Activated CD4-positive, alpha-beta T cell treated with anti-CD3 and anti-CD28 coated beads, Interleukin-2, Interleukin-6, amounts not matched to agents 100 ng/mL and 50 ng/mL, durations not matched to agents 16 hours and 8 hours (primary cell): ENCODE measurements at regions not wholly inside any gene's neighbourhood (a gene's known extent, or its start where the extent isn't known, plus 50 kb on each side); places are given as distances from the start of the nearest gene placed in this dataset.

ENCODE experiments used
- DNase-seq: peaks from one replicate; pipeline ENCODE4 v3.0.0-alpha.2; 2020

GRCh38 chr3:177589041-177589650 is 391.9 kb upstream of the TBL1XR1 start:
- no peak for DNase-seq

GRCh38 chr3:177589911-177590381 is 392.7 kb upstream of the TBL1XR1 start:
- DNase-seq, result peak; percentile 65

GRCh38 chr3:177590826-177591225 is 393.5 kb upstream of the TBL1XR1 start:
- DNase-seq, result no peak

GRCh38 chr3:177591379-177591778 is 394.1 kb upstream of the TBL1XR1 start:
- peak; percentile 7 for DNase-seq

- DNase-seq, result no peak
Observed at GRCh38 chr3:177594096-177594495, 396.8 kb upstream of the TBL1XR1 start.

- DNase-seq, result no peak
Observed at GRCh38 chr3:177595530-177596188, 398.4 kb upstream of the TBL1XR1 start.

- DNase-seq, result no peak
Observed at GRCh38 chr3:177596248-177596815, 399.1 kb upstream of the TBL1XR1 start.

GRCh38 chr3:177596816-177597271 is 399.6 kb upstream of the TBL1XR1 start:
- DNase-seq, result no peak

- peak; percentile 21 for DNase-seq
Observed at GRCh38 chr3:177597311-177598096, 400.2 kb upstream of the TBL1XR1 start.

- DNase-seq, result no peak
Observed at GRCh38 chr3:177598097-177598833, 401.0 kb upstream of the TBL1XR1 start.

GRCh38 chr3:177599326-177599725 is 402.0 kb upstream of the TBL1XR1 start:
- no peak for DNase-seq

- no peak for DNase-seq
Observed at GRCh38 chr3:177599837-177600236, 402.6 kb upstream of the TBL1XR1 start.

- DNase-seq, result no peak
Observed at GRCh38 chr3:177600411-177600810, 403.1 kb upstream of the TBL1XR1 start.

GRCh38 chr3:177601152-177601551 is 403.9 kb upstream of the TBL1XR1 start:
- DNase-seq, result no peak

- no peak for DNase-seq
Observed at GRCh38 chr3:177602601-177603147, 405.4 kb upstream of the TBL1XR1 start.

- peak; percentile 10 for DNase-seq
Observed at GRCh38 chr3:177603148-177603603, 405.9 kb upstream of the TBL1XR1 start.

- no peak for DNase-seq
Observed at GRCh38 chr3:177604181-177604580, 406.9 kb upstream of the TBL1XR1 start.

- no peak for DNase-seq
Observed at GRCh38 chr3:177606891-177607290, 409.6 kb upstream of the TBL1XR1 start.

GRCh38 chr3:177607589-177607988 is 410.3 kb upstream of the TBL1XR1 start:
- no peak for DNase-seq

- no peak for DNase-seq
Observed at GRCh38 chr3:177608443-177608842, 411.2 kb upstream of the TBL1XR1 start.

- DNase-seq, result no peak
Observed at GRCh38 chr3:177609613-177610012, 412.3 kb upstream of the TBL1XR1 start.

- DNase-seq, result no peak
Observed at GRCh38 chr3:177610262-177610661, 413.0 kb upstream of the TBL1XR1 start.
